Rectal smooth muscle tissue (tissue), 1 donor: ENCODE measurements at regions not wholly inside any gene's neighbourhood (a gene's known extent, or its start where the extent isn't known, plus 50 kb on each side); places are given as distances from the start of the nearest gene placed in this dataset.
"Not testable (repeated sequence)": the region's sequence is repeated elsewhere in the genome, so short reads cannot be mapped to it uniquely, and the experiment has no call there.

Experiments
- H3K27ac ChIP-seq: one replicate; pipeline ENCODE4 v1.7.0; 2013; ENCODE audit warnings: low read depth, low read length, inconsistent platforms
- H3K27me3 ChIP-seq: one replicate; pipeline ENCODE4 v1.7.0; 2013; ENCODE audit warnings: low read length; ENCODE audit not compliant: control insufficient read depth, insufficient read depth
- H3K36me3 ChIP-seq: one replicate; pipeline ENCODE4 v1.7.0; 2013; ENCODE audit warnings: low read length; ENCODE audit not compliant: control insufficient read depth, insufficient read depth
- H3K4me1 ChIP-seq: one replicate; pipeline ENCODE4 v1.7.0; 2013; ENCODE audit warnings: low read length; ENCODE audit not compliant: control insufficient read depth, insufficient read depth
- H3K4me3 ChIP-seq: one replicate; pipeline ENCODE4 v1.7.0; 2013; ENCODE audit warnings: low read length
- H3K9ac ChIP-seq: one replicate; pipeline ENCODE4 v1.7.0; 2013; ENCODE audit warnings: low read length

DNA sequence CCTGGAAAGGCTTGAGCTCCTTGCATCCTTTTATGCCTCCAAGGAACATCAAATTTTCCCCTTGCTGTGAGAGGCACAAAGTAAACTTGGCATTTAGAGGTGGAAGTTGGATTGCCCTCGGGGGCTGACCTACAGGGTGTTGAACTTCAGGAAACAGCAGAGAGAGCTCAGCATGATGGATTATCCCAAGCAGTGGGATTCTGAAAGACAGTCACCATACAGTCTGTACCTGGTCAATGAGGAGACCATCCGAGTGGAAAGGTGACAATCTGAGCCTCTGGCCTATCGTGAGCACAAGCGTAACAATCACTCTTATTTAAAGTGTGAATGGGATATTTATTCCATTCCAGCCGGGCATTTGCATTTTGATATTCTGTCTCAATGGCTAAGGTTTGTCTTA is 105.6 kb upstream of the NECTIN3 start:
- no peak overlapping the region for H3K4me3 ChIP-seq
- H3K27ac ChIP-seq = no peak overlapping the region
- H3K27me3 ChIP-seq = no peaks in the 10 kb centered on the region
- no peaks in the 10 kb centered on the region for H3K4me1 ChIP-seq
- H3K9ac ChIP-seq = no peak overlapping the region
- no peaks in the 10 kb centered on the region for H3K36me3 ChIP-seq

DNA sequence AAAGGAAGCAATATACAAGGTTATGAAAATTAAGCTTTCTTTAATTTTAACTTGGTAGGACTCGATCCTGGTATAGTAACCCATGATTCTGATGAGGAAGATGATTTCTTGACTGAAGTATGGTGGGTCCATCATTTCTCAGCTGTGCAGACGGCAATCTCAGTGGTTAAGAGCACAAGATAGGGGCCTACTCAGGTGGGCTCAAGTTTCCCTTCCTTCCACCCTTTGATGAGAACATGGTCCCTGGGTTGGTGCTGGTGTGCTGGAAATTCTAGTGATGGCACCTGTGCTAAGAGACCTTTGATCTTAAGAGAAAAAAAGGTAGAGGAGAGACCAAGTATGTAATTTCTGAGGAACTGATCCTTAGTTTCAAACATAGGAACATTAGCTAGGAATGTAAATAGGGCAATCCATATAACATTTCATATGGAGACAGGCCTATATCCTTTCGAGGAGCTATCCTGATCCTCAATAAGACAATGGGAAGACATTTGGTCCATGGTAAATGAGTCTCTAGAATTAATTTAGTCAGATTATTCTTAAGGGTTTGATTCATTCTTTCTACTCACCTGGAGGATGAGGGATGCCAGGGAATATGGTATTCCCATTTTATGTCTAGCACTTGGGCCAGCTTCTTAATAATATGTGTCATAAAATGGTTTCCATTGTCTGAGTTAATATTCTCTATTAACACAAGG is 104.5 kb upstream of the NECTIN3 start:
- Histone ChIP-seq H3K4me3 (no peak overlapping the region), H3K27me3 (no peaks in the 10 kb centered on the region), H3K36me3 (no peaks in the 10 kb centered on the region), H3K27ac (no peak overlapping the region), H3K9ac (no peak overlapping the region), H3K4me1 (no peaks in the 10 kb centered on the region)

DNA sequence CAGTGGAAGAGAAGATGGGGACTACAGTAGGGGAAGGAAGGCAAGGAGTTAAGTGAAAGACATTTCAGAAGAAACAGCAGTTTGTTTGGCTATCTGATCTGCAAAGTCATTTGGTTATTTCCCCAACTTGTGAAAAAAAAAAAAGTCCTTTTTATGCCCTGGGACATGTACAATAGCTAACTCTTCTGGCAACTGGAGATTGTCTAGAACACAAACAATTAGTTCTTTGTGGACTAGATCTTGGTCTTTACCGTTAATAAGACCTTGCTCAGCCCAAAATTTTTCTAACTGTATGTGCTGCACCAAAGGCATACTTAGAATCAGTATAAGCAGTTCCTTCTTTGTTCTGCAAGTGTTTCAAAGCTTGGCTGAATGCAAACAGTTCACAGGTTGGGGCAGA is 103.5 kb upstream of the NECTIN3 start:
- H3K36me3 ChIP-seq = no peaks in the 10 kb centered on the region
- H3K27me3 ChIP-seq = no peaks in the 10 kb centered on the region
- no peak overlapping the region for H3K27ac ChIP-seq
- H3K9ac ChIP-seq = no peak overlapping the region
- H3K4me1 ChIP-seq = no peaks in the 10 kb centered on the region
- no peak overlapping the region for H3K4me3 ChIP-seq

DNA sequence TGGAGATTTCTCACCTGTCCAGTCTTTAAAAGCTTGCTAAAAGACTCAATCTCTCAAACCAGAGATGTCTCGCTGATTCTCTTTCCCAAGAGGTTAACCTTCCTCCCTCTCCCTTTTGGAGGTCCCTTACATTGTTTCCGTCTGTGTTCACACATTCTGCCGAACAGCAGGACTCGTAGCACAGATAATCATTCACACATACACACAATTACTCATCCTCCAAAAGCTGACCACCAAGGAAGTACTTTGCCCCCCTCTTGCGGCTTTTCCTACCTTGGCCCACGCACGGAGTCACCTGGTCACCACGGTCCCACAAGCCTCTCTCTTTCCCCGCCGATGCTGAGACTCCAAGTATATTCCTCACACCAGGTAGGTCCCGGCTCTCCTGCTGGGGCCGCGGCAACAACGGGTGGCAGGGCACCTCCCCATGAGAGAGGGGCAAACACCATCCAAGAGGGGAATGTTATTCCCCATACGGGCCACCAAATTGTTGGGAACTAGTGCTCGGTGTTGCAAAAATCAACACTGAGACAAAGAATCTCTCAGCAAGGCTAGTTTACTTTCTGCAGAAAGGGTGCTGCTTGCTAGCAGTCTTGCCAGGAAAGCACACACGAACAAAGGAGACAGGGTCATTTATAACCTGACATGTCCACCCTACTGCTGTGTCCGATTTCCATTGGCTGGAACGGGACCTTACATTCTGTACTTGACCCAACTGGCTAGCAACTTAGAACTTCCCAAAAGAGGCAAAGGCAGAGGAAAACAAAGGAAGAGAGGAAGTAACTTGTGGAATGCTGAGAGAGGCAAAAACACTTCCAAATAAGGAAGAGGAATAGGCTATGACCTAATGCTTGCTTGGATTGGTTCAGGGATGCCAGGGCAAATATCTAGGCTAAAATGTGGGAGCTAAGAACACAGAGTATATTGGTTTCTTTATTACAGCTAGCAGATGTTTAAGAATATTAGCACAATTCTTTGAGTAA is 102.1 kb upstream of the NECTIN3 start:
- Histone ChIP-seq H3K9ac (no peak overlapping the region), H3K27me3 (no peaks in the 10 kb centered on the region), H3K4me1 (no peaks in the 10 kb centered on the region), H3K27ac (no peak overlapping the region), H3K4me3 (no peak overlapping the region), H3K36me3 (no peaks in the 10 kb centered on the region)

DNA sequence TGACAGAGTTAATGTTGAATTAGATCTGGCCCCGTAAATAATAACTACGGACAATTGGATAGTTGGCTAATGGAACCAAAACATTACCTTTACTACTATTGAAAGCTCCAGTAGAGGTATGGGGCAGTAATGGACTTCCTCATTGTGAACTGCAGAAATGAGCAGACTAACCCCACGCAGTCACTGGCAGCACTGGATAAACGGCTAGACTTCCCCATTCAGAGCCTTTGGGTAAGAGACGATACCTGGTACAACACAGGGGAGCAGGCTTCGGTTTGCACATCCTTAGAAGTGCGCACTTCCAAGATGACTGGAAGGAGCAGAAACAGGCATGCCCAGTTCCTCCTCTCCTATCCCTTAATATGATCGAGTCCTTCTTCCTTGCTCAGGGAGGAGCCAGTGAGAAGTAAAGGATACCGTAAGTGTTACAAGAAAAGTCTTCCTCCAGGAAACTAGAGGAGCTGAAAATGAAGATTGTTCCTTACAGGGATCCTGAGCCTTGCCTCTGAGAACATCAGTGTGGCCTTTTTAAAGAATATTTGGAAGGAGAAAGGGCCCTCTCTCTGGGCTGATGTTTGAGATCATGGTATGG is 100.5 kb upstream of the NECTIN3 start:
- Histone ChIP-seq H3K4me1 (no peaks in the 10 kb centered on the region), H3K27ac (no peak overlapping the region), H3K9ac (no peak overlapping the region), H3K27me3 (no peaks in the 10 kb centered on the region), H3K36me3 (no peaks in the 10 kb centered on the region), H3K4me3 (no peak overlapping the region)

DNA sequence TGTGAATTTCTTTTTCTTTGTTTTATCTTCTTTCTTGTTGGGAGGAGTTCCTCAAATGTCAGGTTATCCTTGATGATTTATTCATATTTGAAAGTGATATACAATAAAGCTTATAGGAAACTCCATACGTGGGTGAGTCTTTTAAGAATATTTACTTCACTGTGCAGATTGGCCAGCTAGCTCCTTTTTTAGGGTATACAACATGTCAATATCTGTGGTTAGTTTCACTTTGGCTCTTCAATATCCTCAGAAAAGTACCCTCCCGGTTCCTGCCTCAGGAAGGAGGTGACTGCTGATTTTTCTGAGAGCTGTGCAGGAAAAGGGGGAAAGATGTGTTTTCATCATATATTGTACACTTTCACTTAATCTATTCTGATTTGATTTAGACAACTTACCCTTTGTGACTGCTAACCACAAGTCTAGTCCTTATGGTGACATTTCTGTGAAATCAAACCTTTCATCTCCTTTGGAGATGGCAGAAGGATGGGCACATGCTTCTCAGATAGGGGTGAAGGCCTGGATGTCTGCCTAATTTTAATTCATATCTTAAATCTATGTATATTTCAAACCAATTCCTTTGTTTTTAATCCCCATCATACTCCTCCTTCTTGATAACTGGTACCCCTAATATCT is 98.2 kb upstream of the NECTIN3 start:
- Histone ChIP-seq H3K9ac (no peak overlapping the region), H3K4me1 (no peaks in the 10 kb centered on the region), H3K4me3 (no peak overlapping the region), H3K27me3 (no peaks in the 10 kb centered on the region), H3K36me3 (no peaks in the 10 kb centered on the region), H3K27ac (no peak overlapping the region)

DNA sequence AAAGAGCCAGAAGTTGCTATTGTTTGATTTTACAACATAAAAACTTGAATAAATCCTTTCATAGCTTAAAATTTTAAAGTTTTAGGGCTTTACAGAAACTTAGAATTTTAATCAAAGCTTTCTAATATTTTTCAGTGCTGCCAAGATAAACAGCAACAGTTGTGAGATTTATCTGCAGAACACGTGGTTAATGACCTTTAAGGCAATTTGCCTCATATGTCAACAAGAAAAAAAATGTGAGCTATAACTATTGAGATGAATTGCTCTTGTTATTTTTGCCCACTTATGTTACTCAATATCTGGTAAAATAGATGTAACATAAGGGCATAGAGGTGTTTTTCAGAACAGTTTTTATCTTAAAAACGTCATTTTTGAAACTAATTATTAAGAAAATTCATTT is 96.7 kb upstream of the NECTIN3 start:
- H3K27ac ChIP-seq = no peak overlapping the region
- no peak overlapping the region for H3K4me3 ChIP-seq
- H3K9ac ChIP-seq = no peak overlapping the region
- H3K27me3 ChIP-seq = no peaks in the 10 kb centered on the region
- H3K4me1 ChIP-seq = no peaks in the 10 kb centered on the region
- H3K36me3 ChIP-seq = no peaks in the 10 kb centered on the region

DNA sequence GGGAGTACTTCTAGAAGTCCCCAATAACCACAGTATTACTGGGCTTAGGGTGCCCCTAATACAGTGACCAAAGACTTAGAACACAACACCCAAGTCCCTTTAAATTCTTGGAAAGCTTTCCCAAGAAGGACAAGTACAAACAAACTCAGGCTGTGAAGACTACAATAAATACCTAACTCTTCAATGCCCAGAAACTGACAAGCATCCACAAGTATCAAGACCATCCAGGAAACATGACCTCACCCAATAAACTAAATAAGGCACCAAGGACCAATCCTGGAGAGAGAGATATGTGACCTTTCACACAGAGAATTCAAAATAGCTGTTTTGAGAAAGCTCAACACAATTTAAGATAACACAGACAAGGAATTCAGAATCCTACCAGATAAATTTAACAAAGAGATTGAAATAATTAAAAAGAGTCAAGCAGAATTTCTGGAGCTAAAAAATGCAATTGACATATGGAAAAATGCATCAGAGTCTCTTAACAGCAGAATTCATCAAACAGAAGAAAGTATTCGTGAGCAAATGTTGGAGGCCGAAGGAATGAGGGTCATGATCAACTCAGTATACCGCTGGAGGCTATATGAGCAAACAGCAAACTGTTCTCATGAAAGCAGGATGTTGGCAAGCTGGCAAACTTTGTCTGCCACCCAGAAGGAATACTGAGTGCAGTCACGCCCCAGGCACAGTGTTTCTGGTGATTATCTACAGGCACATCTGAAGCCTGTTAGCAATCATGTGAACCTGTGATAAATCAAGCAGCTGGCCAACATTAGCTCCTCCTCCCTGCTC is 87.0 kb upstream of the NECTIN3 start:
- no peaks in the 10 kb centered on the region for H3K4me1 ChIP-seq
- no peak overlapping the region for H3K4me3 ChIP-seq
- no peaks in the 10 kb centered on the region for H3K27me3 ChIP-seq
- H3K36me3 ChIP-seq = no peaks in the 10 kb centered on the region
- no peak overlapping the region for H3K9ac ChIP-seq
- H3K27ac ChIP-seq = no peak overlapping the region

DNA sequence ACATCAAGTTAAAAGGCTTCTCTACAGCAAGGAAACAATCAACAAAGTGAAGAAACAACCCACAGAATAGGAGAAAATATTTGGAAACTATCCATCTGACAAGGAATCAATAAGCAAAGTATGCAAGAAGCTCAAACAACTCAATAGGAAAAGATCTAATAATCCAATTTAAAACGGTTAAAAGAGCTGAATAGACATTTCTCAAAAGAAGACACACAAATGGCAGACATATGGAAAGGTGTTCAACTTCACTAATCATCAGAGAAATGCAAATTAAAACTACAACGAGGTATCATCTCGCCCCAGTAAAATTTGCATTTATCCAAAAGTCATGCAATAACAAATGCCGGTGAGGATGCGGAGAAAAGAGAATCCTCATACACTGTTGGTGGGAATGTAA is 82.2 kb upstream of the NECTIN3 start:
- Histone ChIP-seq H3K27ac (no peak overlapping the region), H3K4me3 (no peak overlapping the region), H3K27me3 (no peaks in the 10 kb centered on the region), H3K4me1 (no peaks in the 10 kb centered on the region), H3K36me3 (no peaks in the 10 kb centered on the region), H3K9ac (no peak overlapping the region)

DNA sequence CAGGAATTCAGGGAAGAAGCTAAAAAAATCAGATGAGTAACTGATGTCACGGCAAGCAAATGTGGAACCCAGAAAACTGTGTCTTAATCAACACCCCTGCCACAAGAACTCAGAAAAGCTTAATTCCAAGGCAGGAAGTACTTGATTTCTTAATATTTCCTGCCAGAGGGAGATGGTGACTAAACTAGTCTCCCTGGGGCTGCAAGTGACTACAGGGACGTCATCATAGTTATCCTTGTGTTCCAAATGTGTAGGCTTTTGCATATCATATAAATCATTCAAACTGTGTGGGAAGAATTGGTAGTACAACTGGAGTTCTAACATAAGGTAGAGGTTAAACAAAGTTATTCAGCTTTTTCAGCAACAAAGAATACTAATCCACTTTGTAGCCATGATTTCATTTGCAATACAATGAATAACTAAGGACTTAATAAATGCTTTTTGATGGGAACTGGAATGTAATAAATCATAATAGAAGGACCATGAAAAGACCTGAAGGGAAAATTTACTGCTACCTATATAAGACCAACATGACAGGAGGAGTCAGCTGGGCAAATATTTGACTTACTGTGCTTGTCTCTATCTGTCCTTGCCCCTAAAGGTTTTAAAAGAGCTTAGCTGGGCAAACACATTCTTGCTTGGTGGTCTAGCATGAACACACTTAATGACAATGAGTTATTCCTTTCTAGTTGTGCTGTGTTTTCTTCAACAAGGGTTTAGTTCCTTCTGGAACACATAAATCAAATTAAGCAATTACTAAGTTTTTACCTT is 76.0 kb upstream of the NECTIN3 start:
- Histone ChIP-seq H3K36me3 (no peaks in the 10 kb centered on the region), H3K4me1 (no peaks in the 10 kb centered on the region), H3K9ac (no peak overlapping the region), H3K27me3 (no peaks in the 10 kb centered on the region), H3K4me3 (no peak overlapping the region), H3K27ac (no peak overlapping the region)

DNA sequence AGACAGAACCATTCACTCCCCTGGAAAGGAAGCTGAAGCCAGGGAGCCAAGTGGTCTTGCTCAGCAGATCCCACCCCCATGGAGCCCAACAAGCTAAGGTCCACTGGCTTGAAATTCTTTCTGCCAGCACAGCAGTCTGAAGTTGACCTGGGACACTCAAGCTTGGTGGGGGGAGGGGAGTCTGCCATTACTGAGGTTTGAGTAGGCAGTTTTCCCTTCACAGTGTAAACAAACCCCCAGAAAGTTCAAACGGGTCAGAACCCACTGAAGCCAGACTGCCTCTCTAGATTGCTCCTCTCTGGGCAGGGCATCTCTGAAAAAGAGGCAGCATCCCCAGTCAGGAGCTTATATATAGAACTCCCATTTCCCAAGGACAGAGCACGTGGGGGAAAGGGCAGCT is 72.8 kb upstream of the NECTIN3 start:
- H3K36me3 ChIP-seq, H3K4me3 ChIP-seq, H3K27ac ChIP-seq, H3K9ac ChIP-seq, H3K27me3 ChIP-seq, H3K4me1 ChIP-seq: not testable (repeated sequence)
